GM12878 (cell line): ENCODE measurements at regions not wholly inside any gene's neighbourhood (a gene's known extent, or its start where the extent isn't known, plus 50 kb on each side); places are given as distances from the start of the nearest gene placed in this dataset.

Experiments
- ATAC-seq: fragments of 200-7000 bp; cut with Tn5 transposase; 3 replicates; pipeline ENCODE4 v1.9.1; 2020; ENCODE audit warnings: mild to moderate bottlenecking, moderate library complexity
- BruUV-seq: library from RNA; stranded (reverse); fragments of 400-500 nt; replicated peaks from 2 replicates; lab custom pipeline; 2021; lab: Mats Ljungman, UMichigan
- CTCF ChIA-PET: fragments of 300-600 bp; sonication (Branson Sonifier 250); formaldehyde crosslinking; extraction: SDS; loops from one replicate; lab custom pipeline; 2021; ENCODE audit warnings: inconsistent platforms; lab: Yijun Ruan, JAX
- POLR2A ChIA-PET: fragments of 350-600 bp; formaldehyde crosslinking; extraction: SDS; loops from one replicate; lab custom pipeline; 2021; ENCODE audit warnings: inconsistent platforms; lab: Charles Lee
- RAD21 ChIA-PET: fragments of 300-600 bp; sonication (Branson Sonifier 250); formaldehyde crosslinking; loops from one replicate; lab custom pipeline; 2023; ENCODE audit warnings: antibody characterized with exemption; ENCODE audit not compliant: unreplicated experiment; lab: Charles Lee
- SMC1A ChIA-PET: fragments of 300-600 bp; sonication (Branson Sonifier 250); formaldehyde crosslinking; loops from one replicate; lab custom pipeline; 2023; ENCODE audit not compliant: unreplicated experiment, uncharacterized antibody; lab: Charles Lee
- DNase-seq: peaks from one replicate; pipeline ENCODE4 v3.0.0-alpha.2; 2011; ENCODE audit warnings: low read depth, low spot score
- FAIRE-seq: peaks from 3 replicates; lab custom pipeline; 2011; peaks lifted over from hg19 to GRCh38; lab: Jason Lieb, UNC
- H2AFZ ChIP-seq: 2 replicates; pipeline ENCODE4 v1.6.0; 2011; ENCODE audit warnings: low read depth, low read length, control low read depth; ENCODE audit not compliant: control insufficient read depth
- H3K27ac ChIP-seq: 2 replicates; pipeline ENCODE4 v1.5.1; 2011; ENCODE audit warnings: control low read depth; ENCODE audit not compliant: control insufficient read depth, insufficient read depth
- H3K27me3 ChIP-seq, 2 experiments: replicated peaks in 1 of 2; 2 replicates each; pipeline versions ENCODE4 v1.6.0 to v1.6.1; 2011; ENCODE audit warnings: low read length in 1 of 2; ENCODE audit not compliant: control insufficient read depth in 2 of 2, insufficient read depth in 2 of 2
- H3K36me3 ChIP-seq, 2 experiments: 2 replicates each; pipeline ENCODE4 v1.5.1; 2011; ENCODE audit warnings: low read length in 1 of 2; ENCODE audit not compliant: control insufficient read depth in 2 of 2, insufficient read depth in 2 of 2
- H3K4me1 ChIP-seq: 2 replicates; pipeline ENCODE4 v1.6.1; 2011; ENCODE audit warnings: mild to moderate bottlenecking, low read length, moderate library complexity, mixed read lengths; ENCODE audit not compliant: control insufficient read depth, insufficient read depth
- H3K4me2 ChIP-seq: 2 replicates; pipeline ENCODE4 v1.6.0; 2011; ENCODE audit warnings: control low read depth; ENCODE audit not compliant: control insufficient read depth, insufficient read depth
- H3K4me3 ChIP-seq: fragments of 200-600 bp; sonication (generic); 2 replicates; pipeline ENCODE4 v1.5.1; 2016
- H3K79me2 ChIP-seq: 2 replicates; pipeline ENCODE4 v1.6.0; 2011; ENCODE audit warnings: low read length; ENCODE audit not compliant: control insufficient read depth, insufficient read depth
- H3K9ac ChIP-seq: 2 replicates; pipeline ENCODE4 v1.8.0; 2011; ENCODE audit warnings: low read length, control low read depth, mixed read lengths; ENCODE audit not compliant: control insufficient read depth, insufficient read depth
- H3K9me3 ChIP-seq: replicated peaks from 3 replicates; pipeline ENCODE4 v1.5.1; 2011; ENCODE audit warnings: mild to moderate bottlenecking, low read length; ENCODE audit not compliant: control insufficient read depth, insufficient read depth
- H4K20me1 ChIP-seq: 2 replicates; pipeline ENCODE4 v1.6.0; 2011; ENCODE audit not compliant: control insufficient read depth, insufficient read depth
- ATF7 ChIP-seq: fragments of 450-650 bp; IDR thresholded peaks from 2 replicates; pipeline ENCODE4 v1.6.1; 2016; ENCODE audit warnings: low read depth, mild to moderate bottlenecking
- EED ChIP-seq: sonication (generic); IDR thresholded peaks from 2 replicates; pipeline ENCODE4 v1.6.1; 2016; ENCODE audit warnings: antibody characterized with exemption, low read depth
- FOS ChIP-seq: IDR thresholded peaks from 3 replicates; pipeline ENCODE4 v1.6.1; 2011; ENCODE audit warnings: borderline replicate concordance; ENCODE audit not compliant: insufficient read length; ENCODE audit errors: extremely low read depth
- GABPA ChIP-seq: IDR thresholded peaks from 2 replicates; pipeline ENCODE4 v1.6.1; 2014; ENCODE audit warnings: antibody characterized with exemption, low read depth, mild to moderate bottlenecking, inconsistent platforms
- JUNB ChIP-seq: IDR thresholded peaks from 2 replicates; pipeline ENCODE4 v1.6.1; 2016; ENCODE audit warnings: antibody characterized with exemption, mild to moderate bottlenecking
- MTA3 ChIP-seq: IDR thresholded peaks from 2 replicates; pipeline ENCODE4 v1.6.1; 2012; ENCODE audit warnings: low read length, inconsistent platforms, borderline replicate concordance
- MYB ChIP-seq: fragments of 150-350 bp; IDR thresholded peaks from 2 replicates; pipeline ENCODE4 v1.6.1; 2014; ENCODE audit warnings: mild to moderate bottlenecking, low read depth, low read length, borderline replicate concordance
- RUNX3 ChIP-seq: IDR thresholded peaks from 2 replicates; pipeline ENCODE4 v1.6.1; 2012; ENCODE audit warnings: low read length, inconsistent platforms
- WGBS: methylation state at CpG from one replicate; pipeline ENCODE4 v1.1.6; 2016; ENCODE audit warnings: low lambda C conversion rate; ENCODE audit not compliant: insufficient replicate concordance, insufficient coverage; ENCODE audit errors: missing lambda C conversion rate; 5-methylcytosine and 5-hydroxymethylcytosine counted together
- in situ Hi-C: fragments of 300-500 bp; cut with MboI; formaldehyde crosslinking; loops from 9 replicates; pipeline ENCODE4 v1.14.3; 2018; ENCODE audit warnings: mixed read lengths
- intact Hi-C: fragments of 100-400 bp; cut with micrococcal nuclease; formaldehyde crosslinking; loops from one replicate; pipeline ENCODE4 v1.14.2; 2022; ENCODE audit not compliant: unreplicated experiment
- TF ChIP-seq, protein P1 (sequence below): fragments of 450-650 bp; IDR thresholded peaks from 2 replicates; pipeline ENCODE4 v1.6.1; 2014; ENCODE audit warnings: mild to moderate bottlenecking

GRCh38 chr18:46211816-46212215 lies 107.6 kb downstream of the HAUS1 start:
- 0 out of 2 replicates have a peak overlapping the region, but pooled peaks have one; percentile 9 for H3K4me2 ChIP-seq
- POLR2A ChIA-PET: interaction anchor here (0.6 kb wide), 1 partner anchor 17 kb away, joined by 3 read pairs; no protein-coding TSS in a partner anchor
- intact Hi-C loops: loop anchor here (1.0 kb wide), 1 partner anchor 39 kb away; no protein-coding TSS in a partner anchor
- no TSS peak for BruUV-seq
- no peak overlapping the region for H3K9ac ChIP-seq
- CTCF ChIA-PET: interaction anchor here (0.6 to 4.5 kb wide), 12 partner anchors 8 to 523 kb away, joined by 3 to 51 read pairs (median 3); a partner anchor contains a TSS
- DNase-seq: no peak
- FAIRE-seq: no peak
- in situ Hi-C loops: no loop called here
- H3K27ac ChIP-seq: no peak overlapping the region
- H4K20me1 ChIP-seq: no peaks in the 10 kb centered on the region
- no peaks in the 10 kb centered on the region for H3K9me3 ChIP-seq
- RAD21 ChIA-PET: interaction anchor here (1.0 to 2.9 kb wide), 5 partner anchors 36 to 115 kb away, joined by 3 to 12 read pairs (median 5); a partner anchor contains a TSS
- TF ChIP-seq GABPA: 0 out of 2 replicates have a peak, but pooled peaks have one; percentile 22
- TF ChIP-seq FOS: no peak
- no peak for TF ChIP-seq EED
- TF ChIP-seq RUNX3: peak; percentile 79
- TF ChIP-seq MYB: no peak
- TF ChIP-seq ATF7: peak; percentile 94
- TF ChIP-seq JUNB: peak; percentile 54; the same call in 1 of the 2 replicates
- TF ChIP-seq, protein P1, sequence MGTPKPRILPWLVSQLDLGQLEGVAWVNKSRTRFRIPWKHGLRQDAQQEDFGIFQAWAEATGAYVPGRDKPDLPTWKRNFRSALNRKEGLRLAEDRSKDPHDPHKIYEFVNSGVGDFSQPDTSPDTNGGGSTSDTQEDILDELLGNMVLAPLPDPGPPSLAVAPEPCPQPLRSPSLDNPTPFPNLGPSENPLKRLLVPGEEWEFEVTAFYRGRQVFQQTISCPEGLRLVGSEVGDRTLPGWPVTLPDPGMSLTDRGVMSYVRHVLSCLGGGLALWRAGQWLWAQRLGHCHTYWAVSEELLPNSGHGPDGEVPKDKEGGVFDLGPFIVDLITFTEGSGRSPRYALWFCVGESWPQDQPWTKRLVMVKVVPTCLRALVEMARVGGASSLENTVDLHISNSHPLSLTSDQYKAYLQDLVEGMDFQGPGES: no peak
- TF ChIP-seq MTA3: no peak
- ATAC-seq: peak; percentile 68
- no peak overlapping the region for H3K4me3 ChIP-seq
- no peaks in the 10 kb centered on the region for H3K27me3 ChIP-seq
- no peak overlapping the region for H2AFZ ChIP-seq
- SMC1A ChIA-PET: interaction anchor here (0.8 to 3.2 kb wide), 9 partner anchors 9 to 132 kb away, joined by 3 to 11 read pairs (median 3); no protein-coding TSS in a partner anchor
- H3K79me2 ChIP-seq: peaks cover 45% of the 10 kb centered on the region
- WGBS: 0% methylated on average over 1 of the region's 1 CpG
- H3K4me1 ChIP-seq: peaks cover 12% of the 10 kb centered on the region
- H3K36me3 ChIP-seq: peaks cover 3 to 5% of the 10 kb centered on the region in 2 experiments; a peak in 2 of 4 replicates
